Endothelial cell of umbilical vein (primary cell): ENCODE measurements at regions not wholly inside any gene's neighbourhood (a gene's known extent, or its start where the extent isn't known, plus 50 kb on each side); places are given as distances from the start of the nearest gene placed in this dataset.

ENCODE experiments used
- EZH2 ChIP-seq: IDR thresholded peaks from 2 replicates; pipeline ENCODE4 v1.6.1; 2012; ENCODE audit warnings: borderline replicate concordance, low read depth, mild to moderate bottlenecking, moderate library complexity, low read length, inconsistent platforms; ENCODE audit not compliant: severe bottlenecking
- TF ChIP-seq, protein P1 (sequence below), 2 donors: IDR thresholded peaks; 1 replicate in 1 of 2; 2 replicates in 1 of 2; pipeline ENCODE4 v1.5.1; 2011; ENCODE audit warnings: low read length in 2 of 2, mild to moderate bottlenecking in 2 of 2, moderate library complexity in 2 of 2, control low read depth in 1 of 2, inconsistent platforms in 1 of 2, low read depth in 1 of 2; ENCODE audit not compliant: insufficient read depth in 1 of 2; ENCODE audit errors: extremely low read depth in 1 of 2

- no peak for TF ChIP-seq EZH2
- TF ChIP-seq, protein P1, sequence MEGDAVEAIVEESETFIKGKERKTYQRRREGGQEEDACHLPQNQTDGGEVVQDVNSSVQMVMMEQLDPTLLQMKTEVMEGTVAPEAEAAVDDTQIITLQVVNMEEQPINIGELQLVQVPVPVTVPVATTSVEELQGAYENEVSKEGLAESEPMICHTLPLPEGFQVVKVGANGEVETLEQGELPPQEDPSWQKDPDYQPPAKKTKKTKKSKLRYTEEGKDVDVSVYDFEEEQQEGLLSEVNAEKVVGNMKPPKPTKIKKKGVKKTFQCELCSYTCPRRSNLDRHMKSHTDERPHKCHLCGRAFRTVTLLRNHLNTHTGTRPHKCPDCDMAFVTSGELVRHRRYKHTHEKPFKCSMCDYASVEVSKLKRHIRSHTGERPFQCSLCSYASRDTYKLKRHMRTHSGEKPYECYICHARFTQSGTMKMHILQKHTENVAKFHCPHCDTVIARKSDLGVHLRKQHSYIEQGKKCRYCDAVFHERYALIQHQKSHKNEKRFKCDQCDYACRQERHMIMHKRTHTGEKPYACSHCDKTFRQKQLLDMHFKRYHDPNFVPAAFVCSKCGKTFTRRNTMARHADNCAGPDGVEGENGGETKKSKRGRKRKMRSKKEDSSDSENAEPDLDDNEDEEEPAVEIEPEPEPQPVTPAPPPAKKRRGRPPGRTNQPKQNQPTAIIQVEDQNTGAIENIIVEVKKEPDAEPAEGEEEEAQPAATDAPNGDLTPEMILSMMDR (IDR thresholded peaks at IDR 0.05; ENCODE audit: extremely low read depth in 1 of 2, insufficient read depth in 1 of 2, low read depth in 1 of 2, low read length in 2 of 2): no peak
Measured at GRCh38 chr2:78913257-78913656, 112.2 kb upstream of the REG3G start.
